ENCODE measurements at regions not wholly inside any gene's neighbourhood (a gene's known extent, or its start where the extent isn't known, plus 50 kb on each side); places are given as distances from the start of the nearest gene placed in this dataset.
A peak's percentile ranks its signal among the peaks of the same experiment; 100 is the strongest.

- DNase-seq: peak; percentile 31
Measured at GRCh38 chr11:28504555-28505110, 396.4 kb downstream of the METTL15 start.

- DNase-seq: no peak
Measured at GRCh38 chr11:28495333-28495732, 387.1 kb downstream of the METTL15 start.

GRCh38 chr11:28491431-28491830 lies 383.2 kb downstream of the METTL15 start:
- no peak for DNase-seq

- no peak for DNase-seq
Measured at GRCh38 chr11:28490773-28491382, 382.7 kb downstream of the METTL15 start.

GRCh38 chr11:28488336-28488735 lies 380.1 kb downstream of the METTL15 start:
- no peak for DNase-seq

- DNase-seq: no peak
Measured at GRCh38 chr11:28483072-28483867, 375.1 kb downstream of the METTL15 start.

- DNase-seq: no peak
Measured at GRCh38 chr11:28482666-28483065, 374.5 kb downstream of the METTL15 start.

- no peak for DNase-seq
Measured at GRCh38 chr11:28481616-28482480, 373.7 kb downstream of the METTL15 start.

- DNase-seq: no peak
Measured at GRCh38 chr11:28480406-28480805, 372.2 kb downstream of the METTL15 start.

GRCh38 chr11:28476864-28477263 lies 368.7 kb downstream of the METTL15 start:
- no peak for DNase-seq

- no peak for DNase-seq
Measured at GRCh38 chr11:28476049-28476448, 367.9 kb downstream of the METTL15 start.

- no peak for DNase-seq
Measured at GRCh38 chr11:28472904-28473303, 364.7 kb downstream of the METTL15 start.

- no peak for DNase-seq
Measured at GRCh38 chr11:28471537-28471936, 363.3 kb downstream of the METTL15 start.

- no peak for DNase-seq
Measured at GRCh38 chr11:28470180-28470579, 362.0 kb downstream of the METTL15 start.

- DNase-seq: no peak
Measured at GRCh38 chr11:28466506-28466905, 358.3 kb downstream of the METTL15 start.

- no peak for DNase-seq
Measured at GRCh38 chr11:28464252-28464867, 356.2 kb downstream of the METTL15 start.

- DNase-seq: no peak
Measured at GRCh38 chr11:28463826-28464225, 355.6 kb downstream of the METTL15 start.

- DNase-seq: no peak
Measured at GRCh38 chr11:28461846-28462245, 353.7 kb downstream of the METTL15 start.

GRCh38 chr11:28461338-28461737 lies 353.1 kb downstream of the METTL15 start:
- DNase-seq: no peak

- no peak for DNase-seq
Measured at GRCh38 chr11:28460348-28460747, 352.2 kb downstream of the METTL15 start.

- DNase-seq: no peak
Measured at GRCh38 chr11:28459912-28460311, 351.7 kb downstream of the METTL15 start.

- no peak for DNase-seq
Measured at GRCh38 chr11:28457481-28458065, 349.4 kb downstream of the METTL15 start.

Data from NCI-H1694 (cell line).